Stomach smooth muscle (tissue), 2 donors: ENCODE measurements at regions not wholly inside any gene's neighbourhood (a gene's known extent, or its start where the extent isn't known, plus 50 kb on each side); places are given as distances from the start of the nearest gene placed in this dataset.

Experiments used
- H3K27ac ChIP-seq: one replicate; pipeline ENCODE4 v1.7.0; 2013; ENCODE audit warnings: mild to moderate bottlenecking, low read length, inconsistent platforms
- H3K27me3 ChIP-seq, 2 donors: one replicate each; pipeline ENCODE4 v1.7.0; 2013; ENCODE audit warnings: low read length in 2 of 2; ENCODE audit not compliant: insufficient read depth in 2 of 2, control insufficient read depth in 1 of 2
- H3K36me3 ChIP-seq, 2 donors: one replicate each; pipeline ENCODE4 v1.7.0; 2013; ENCODE audit warnings: low read length in 2 of 2; ENCODE audit not compliant: control insufficient read depth in 2 of 2, insufficient read depth in 2 of 2
- H3K4me1 ChIP-seq: one replicate; pipeline ENCODE4 v1.7.0; 2013; ENCODE audit warnings: low read length; ENCODE audit not compliant: control insufficient read depth, insufficient read depth
- H3K4me3 ChIP-seq, 2 donors: one replicate each; pipeline ENCODE4 v1.7.0; 2013; ENCODE audit warnings: low read length in 2 of 2
- H3K9ac ChIP-seq, 2 donors: one replicate each; pipeline ENCODE4 v1.7.0; 2013; ENCODE audit warnings: low read length in 2 of 2, mild to moderate bottlenecking in 1 of 2
- H3K9me3 ChIP-seq, 2 donors: one replicate each; pipeline ENCODE4 v1.7.0; 2013; ENCODE audit warnings: low read length in 2 of 2; ENCODE audit not compliant: control insufficient read depth in 2 of 2
- donor health status: healthy.
- donor health status: Pancreatic carcinoma.

DNA sequence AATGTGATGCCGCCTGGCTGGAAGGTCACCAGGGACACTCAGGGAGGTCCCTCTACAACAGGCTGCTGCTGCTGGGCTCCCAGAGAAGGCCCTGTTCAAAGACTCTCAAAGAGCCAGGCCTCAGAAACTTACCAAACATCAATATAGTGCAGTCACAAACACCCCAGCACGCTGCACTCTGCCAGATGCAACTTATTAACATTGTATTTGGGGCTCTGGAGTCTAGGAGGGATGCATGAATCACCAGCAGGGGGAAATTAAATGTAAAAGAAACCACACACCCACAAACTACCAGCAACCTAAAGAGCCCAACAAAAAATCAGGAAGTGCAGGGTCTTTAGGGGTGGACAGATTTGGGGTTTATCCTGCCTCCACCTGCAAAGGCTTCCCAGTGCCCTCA lies 74.6 kb upstream of the SPATA12 start:
- no peak overlapping the region for H3K4me3 ChIP-seq
- H3K9me3 ChIP-seq, result no peaks in the 10 kb centered on the region
- no peak overlapping the region for H3K9ac ChIP-seq
- no peak overlapping the region for H3K27ac ChIP-seq
- H3K36me3 ChIP-seq, result no peaks in the 10 kb centered on the region
- peaks cover 37% of the 10 kb centered on the region for H3K4me1 ChIP-seq
- no peaks in the 10 kb centered on the region for H3K27me3 ChIP-seq

DNA sequence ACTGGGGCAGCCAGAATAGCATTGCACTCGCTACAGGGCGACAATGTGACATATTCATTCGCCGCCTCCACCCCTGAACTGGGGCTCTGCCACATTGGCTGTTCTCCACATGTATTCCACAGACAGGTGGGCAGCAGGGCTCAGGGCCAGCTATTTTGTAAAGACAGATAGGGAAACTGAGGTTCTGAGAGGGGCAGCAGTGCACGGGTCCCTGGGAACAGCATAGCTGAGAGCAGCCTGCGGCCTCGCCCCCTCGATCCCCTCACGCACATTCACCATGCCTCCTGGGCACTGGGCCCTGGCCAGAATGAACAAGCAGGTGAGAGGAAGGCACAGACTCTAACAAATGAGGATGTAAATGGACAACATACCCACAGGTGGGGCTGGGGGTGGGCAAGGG lies 75.0 kb upstream of the SPATA12 start:
- Histone ChIP-seq H3K9ac (no peak overlapping the region), H3K9me3 (no peaks in the 10 kb centered on the region), H3K27ac (no peak overlapping the region), H3K4me3 (no peak overlapping the region), H3K4me1 (peaks cover 37% of the 10 kb centered on the region), H3K36me3 (no peaks in the 10 kb centered on the region), H3K27me3 (no peaks in the 10 kb centered on the region)

DNA sequence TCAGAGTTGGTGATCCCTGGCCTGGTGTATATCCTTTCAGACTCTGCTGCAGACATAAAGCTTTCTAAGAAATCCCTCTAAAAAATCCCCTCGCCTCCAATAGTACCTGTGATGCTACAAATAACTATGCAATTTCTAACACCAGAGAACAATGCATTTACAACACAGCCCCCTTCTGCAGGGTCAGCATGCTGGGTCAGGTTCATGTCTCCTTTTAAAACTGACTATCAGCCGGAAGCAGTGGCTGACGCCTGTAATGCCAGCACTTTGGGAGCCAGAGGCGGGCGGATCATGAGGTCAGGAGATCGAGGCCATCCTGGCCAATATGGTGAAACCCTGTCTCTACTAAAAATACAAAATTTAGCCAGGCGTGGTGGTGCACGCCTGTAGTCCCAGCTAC lies 77.0 kb upstream of the SPATA12 start:
- Histone ChIP-seq H3K27me3 (no peaks in the 10 kb centered on the region), H3K4me3 (no peak overlapping the region), H3K27ac (no peak overlapping the region), H3K36me3 (no peaks in the 10 kb centered on the region), H3K9me3 (no peaks in the 10 kb centered on the region), H3K9ac (no peak overlapping the region), H3K4me1 (peaks cover 24% of the 10 kb centered on the region)

DNA sequence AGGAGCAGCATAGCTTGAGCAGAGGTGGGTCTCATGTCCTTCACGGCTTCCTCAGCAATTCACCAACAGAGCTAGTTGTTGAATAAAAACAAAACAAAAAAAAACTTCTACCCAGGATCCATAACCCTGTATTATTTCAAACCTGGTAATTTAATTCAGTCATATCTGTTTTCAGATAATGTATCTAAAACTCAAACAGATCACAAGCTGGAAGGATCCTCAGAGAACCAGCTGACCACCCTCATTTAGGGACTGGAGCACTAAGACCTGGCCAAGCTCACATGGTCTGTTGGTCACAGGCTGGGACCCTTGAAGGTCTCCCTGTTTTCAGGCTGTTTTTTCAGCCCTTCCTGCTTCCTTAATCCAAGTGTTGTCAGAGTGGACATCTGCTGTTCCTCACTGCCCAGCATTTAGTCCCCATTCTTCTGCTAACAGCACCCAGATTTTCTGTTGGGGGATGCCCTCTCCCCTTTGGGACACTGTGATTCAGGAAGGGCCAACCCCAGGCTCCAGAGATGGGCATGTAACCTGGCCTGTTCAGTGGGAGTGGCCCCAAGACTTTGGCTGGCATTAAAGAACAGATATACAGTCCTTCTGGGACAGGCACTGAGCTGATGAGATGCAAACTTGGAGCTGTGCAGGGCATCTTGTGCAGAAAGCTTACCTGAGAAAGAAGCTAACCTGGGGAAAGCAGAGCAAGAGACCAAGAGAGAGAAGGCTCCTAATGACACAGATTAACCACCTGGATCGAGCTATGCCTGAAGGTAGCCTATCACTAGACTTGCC lies 78.8 kb upstream of the SPATA12 start:
- no peak overlapping the region for H3K9ac ChIP-seq
- no peaks in the 10 kb centered on the region for H3K27me3 ChIP-seq
- no peak overlapping the region for H3K27ac ChIP-seq
- no peak overlapping the region for H3K4me3 ChIP-seq
- no peaks in the 10 kb centered on the region for H3K36me3 ChIP-seq
- peaks cover 19% of the 10 kb centered on the region for H3K4me1 ChIP-seq
- no peaks in the 10 kb centered on the region for H3K9me3 ChIP-seq

DNA sequence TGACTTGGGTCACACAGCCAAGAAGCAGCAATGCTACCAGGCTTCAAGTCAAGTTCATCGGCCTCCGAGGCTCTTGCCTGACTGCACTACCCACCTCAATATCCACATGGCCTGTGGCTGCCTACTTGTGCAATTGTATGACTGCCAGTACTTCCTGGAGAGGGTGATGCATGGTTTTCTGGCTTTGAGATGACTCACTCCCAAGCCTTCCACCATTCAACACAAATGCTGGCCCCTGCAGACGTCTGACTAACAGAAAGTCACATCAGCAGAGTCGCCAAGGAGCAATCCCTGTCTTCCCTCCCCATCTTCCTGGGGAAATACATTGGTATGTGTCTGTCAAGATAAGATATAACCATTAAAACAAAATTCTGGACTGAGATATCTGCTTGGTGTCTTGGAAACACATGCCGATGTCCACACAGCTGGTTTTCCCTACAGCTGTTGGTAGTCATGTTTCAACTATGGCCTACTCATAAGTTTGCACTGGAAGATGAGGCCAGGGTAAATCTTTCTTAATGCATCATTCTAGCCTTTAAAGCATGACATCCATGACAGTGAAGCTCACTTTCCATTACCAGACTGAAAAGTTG lies 79.6 kb upstream of the SPATA12 start:
- Histone ChIP-seq H3K9me3 (no peaks in the 10 kb centered on the region), H3K36me3 (no peaks in the 10 kb centered on the region), H3K27ac (no peak overlapping the region), H3K4me1 (peaks cover 15% of the 10 kb centered on the region), H3K9ac (no peak overlapping the region), H3K27me3 (no peaks in the 10 kb centered on the region), H3K4me3 (no peak overlapping the region)

DNA sequence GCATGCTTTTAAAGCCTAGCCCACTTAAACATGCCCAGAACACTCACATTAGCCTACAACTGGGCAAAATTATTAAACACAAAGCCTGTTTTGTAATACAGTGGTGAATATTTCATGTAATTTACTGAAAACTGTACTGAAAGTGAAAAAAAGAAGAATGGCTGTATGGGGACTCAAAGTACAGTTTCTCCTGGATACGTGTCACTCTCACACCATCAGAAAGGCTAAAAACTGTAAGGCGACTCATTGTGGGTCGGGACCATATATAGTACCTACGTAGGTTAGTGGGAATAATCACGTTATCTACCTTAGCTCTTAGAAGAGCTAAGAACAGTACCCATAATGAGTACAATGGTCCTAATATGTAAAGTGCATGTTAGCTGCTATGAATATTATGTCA lies 80.2 kb upstream of the SPATA12 start:
- Histone ChIP-seq H3K9me3 (no peaks in the 10 kb centered on the region), H3K27me3 (no peaks in the 10 kb centered on the region), H3K4me3 (no peak overlapping the region), H3K27ac (no peak overlapping the region), H3K36me3 (no peaks in the 10 kb centered on the region), H3K9ac (no peak overlapping the region), H3K4me1 (peaks cover 11% of the 10 kb centered on the region)

DNA sequence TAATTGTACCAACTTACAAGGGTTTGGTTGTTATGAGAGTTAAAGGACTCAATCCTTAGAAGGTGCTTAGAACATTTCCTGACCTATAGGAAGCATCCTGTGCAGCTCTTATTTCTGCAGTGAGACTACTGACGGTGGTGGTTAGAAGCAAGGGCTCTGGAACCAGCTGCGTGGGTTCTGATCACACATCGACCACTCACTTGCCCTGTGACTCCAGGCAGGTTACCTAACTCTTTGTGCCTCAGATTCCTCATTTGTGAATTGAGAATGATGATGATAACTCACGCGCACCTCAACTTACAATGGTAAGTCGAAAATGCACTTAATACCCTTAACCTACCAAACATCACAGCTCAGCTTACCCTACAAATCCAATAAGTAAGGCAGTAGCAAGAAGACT lies 80.7 kb upstream of the SPATA12 start:
- H3K4me3 ChIP-seq, result no peak overlapping the region

DNA sequence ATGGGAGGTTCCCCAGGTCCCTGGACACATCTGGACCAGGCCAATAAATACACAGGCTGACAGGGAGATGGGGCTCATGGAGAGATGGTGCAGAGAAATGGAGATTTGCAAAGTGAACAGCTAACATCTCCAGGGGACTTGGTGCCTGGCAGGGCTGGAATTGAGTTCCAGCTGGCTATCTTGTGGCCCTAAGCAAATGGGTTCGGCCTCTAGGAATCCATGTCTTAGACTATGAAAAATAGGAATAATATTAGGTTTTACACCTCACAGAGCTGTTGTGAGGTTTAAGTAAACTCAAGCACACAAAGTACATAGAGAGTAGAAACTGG lies 82.9 kb upstream of the SPATA12 start:
- Histone ChIP-seq H3K9ac (no peak overlapping the region), H3K27me3 (no peaks in the 10 kb centered on the region), H3K9me3 (no peaks in the 10 kb centered on the region), H3K4me1 (peaks cover 5% of the 10 kb centered on the region), H3K27ac (no peak overlapping the region), H3K4me3 (no peak overlapping the region), H3K36me3 (no peaks in the 10 kb centered on the region)

More for the DNA sequence above, 80.7 kb upstream of the SPATA12 start:
- Histone ChIP-seq H3K36me3 (no peaks in the 10 kb centered on the region), H3K9me3 (no peaks in the 10 kb centered on the region), H3K27me3 (no peaks in the 10 kb centered on the region), H3K9ac (no peak overlapping the region), H3K27ac (no peak overlapping the region), H3K4me1 (peaks cover 10% of the 10 kb centered on the region)

DNA sequence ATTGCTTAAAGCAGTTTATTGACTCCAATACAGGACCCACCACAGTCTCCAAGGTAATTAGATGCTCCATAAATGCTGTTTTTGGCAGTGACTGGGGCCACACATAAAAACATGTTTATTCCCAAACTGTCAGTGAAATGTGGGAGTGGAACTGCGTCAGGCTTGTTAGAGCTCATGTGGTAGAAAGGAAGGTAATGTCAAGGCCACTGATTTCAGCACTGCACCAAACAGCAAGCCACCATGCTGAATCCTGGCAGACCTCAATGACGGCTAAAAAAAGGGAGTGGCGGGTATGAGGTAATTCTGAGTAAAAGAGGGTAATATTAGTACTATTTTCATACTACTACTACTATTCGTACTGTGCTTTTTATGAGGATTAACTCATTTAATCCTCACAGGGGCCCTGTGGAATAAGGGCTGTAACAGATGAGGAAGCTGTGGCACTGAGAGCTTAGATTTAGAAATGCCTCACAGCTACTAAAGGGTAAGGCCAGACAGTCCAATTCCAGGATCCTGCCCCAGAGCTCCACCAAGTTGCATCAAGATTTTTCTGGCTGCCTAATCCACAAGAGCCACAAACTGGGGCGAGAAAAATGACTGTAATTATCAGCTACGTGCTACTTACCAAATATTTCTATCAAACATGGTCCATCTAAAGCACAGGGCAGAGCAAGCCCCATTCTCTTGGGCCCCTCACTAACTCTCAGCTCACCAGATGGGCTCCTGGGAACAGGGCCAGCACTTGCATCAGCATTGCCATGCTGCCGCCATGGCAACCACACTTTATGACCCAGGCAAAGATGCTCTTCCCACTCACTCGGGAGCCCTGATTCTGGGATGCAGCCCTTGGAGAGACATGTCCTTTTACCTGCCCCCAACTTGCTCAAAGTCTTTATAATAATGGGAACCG lies 83.6 kb upstream of the SPATA12 start:
- H3K36me3 ChIP-seq, result no peaks in the 10 kb centered on the region
- no peak overlapping the region for H3K27ac ChIP-seq
- no peak overlapping the region for H3K4me3 ChIP-seq
- H3K4me1 ChIP-seq, result peaks cover 5% of the 10 kb centered on the region
- no peak overlapping the region for H3K9ac ChIP-seq
- H3K9me3 ChIP-seq, result no peaks in the 10 kb centered on the region
- H3K27me3 ChIP-seq, result no peaks in the 10 kb centered on the region

DNA sequence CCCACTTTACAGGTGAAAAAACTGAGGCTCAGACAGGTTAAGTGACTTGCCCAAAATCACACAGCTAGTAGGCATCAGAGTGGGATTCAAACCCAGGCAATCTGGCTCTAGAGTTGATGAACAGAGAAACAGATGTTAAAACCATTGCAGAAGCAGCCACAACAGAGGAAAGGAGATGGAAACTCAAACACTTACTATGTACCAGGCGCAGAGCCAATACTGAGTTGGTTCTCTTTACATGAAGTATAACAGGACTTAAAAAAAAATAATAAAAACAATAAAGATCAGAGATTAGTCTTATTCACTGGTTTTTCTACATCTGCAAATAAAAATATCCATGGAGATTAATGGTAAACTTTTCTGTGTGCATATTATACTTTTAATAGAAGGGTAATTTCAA lies 84.9 kb upstream of the SPATA12 start:
- Histone ChIP-seq H3K27ac (no peak overlapping the region), H3K9ac (no peak overlapping the region), H3K4me3 (no peak overlapping the region), H3K36me3 (no peaks in the 10 kb centered on the region), H3K9me3 (no peaks in the 10 kb centered on the region), H3K4me1 (no peaks in the 10 kb centered on the region), H3K27me3 (no peaks in the 10 kb centered on the region)
